Stomach (tissue), 4 donors: ENCODE measurements at regions not wholly inside any gene's neighbourhood (a gene's known extent, or its start where the extent isn't known, plus 50 kb on each side); places are given as distances from the start of the nearest gene placed in this dataset.

ENCODE experiments used
- POLR2A ChIP-seq, 4 donors: fragments of 450-650 bp; IDR thresholded peaks; one replicate each; pipeline ENCODE4 v1.6.1; 2016; ENCODE audit warnings: antibody characterized with exemption in 4 of 4, control low read depth in 2 of 4, mild to moderate bottlenecking in 1 of 4, moderate library complexity in 1 of 4
- POLR2AphosphoS5 ChIP-seq, 3 donors: sonication (generic); formaldehyde crosslinking; IDR thresholded peaks; one replicate each; pipeline ENCODE4 v1.6.1; 2016; ENCODE audit warnings: antibody characterized with exemption in 3 of 3
- TF ChIP-seq, protein P1 (sequence below), 7 experiments: fragments of 450-650 bp in 4 of 7; fragments of 200-600 bp in 3 of 7; sonication (generic) in 3 of 7; IDR thresholded peaks; one replicate each; pipeline ENCODE4 v1.5.1; 2016 to 2019; ENCODE audit warnings: antibody characterized with exemption in 7 of 7, control low read depth in 2 of 7, mild to moderate bottlenecking in 1 of 7

DNA sequence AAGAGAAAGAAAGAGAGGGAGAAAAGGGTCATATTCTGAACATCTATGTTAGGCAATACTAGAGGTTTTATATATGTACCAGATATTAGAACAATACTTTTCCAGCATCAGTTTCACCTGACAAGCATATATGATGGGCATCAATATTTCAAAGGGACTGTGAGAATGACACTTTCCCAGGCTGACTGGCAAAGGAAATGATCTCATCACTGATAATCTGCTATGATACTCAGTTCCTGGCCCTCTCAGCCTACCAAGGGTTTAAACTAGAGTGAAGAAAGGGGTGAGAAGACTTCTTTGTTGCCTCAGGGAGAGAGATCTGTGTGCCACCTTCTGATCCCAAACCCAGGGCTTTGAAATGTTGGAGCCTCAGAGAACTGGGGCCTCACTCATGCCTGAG lies 183.5 kb downstream of the TTC8 start:
- no peak for TF ChIP-seq POLR2A (IDR thresholded peaks at IDR 0.05)
- TF ChIP-seq, protein P1, sequence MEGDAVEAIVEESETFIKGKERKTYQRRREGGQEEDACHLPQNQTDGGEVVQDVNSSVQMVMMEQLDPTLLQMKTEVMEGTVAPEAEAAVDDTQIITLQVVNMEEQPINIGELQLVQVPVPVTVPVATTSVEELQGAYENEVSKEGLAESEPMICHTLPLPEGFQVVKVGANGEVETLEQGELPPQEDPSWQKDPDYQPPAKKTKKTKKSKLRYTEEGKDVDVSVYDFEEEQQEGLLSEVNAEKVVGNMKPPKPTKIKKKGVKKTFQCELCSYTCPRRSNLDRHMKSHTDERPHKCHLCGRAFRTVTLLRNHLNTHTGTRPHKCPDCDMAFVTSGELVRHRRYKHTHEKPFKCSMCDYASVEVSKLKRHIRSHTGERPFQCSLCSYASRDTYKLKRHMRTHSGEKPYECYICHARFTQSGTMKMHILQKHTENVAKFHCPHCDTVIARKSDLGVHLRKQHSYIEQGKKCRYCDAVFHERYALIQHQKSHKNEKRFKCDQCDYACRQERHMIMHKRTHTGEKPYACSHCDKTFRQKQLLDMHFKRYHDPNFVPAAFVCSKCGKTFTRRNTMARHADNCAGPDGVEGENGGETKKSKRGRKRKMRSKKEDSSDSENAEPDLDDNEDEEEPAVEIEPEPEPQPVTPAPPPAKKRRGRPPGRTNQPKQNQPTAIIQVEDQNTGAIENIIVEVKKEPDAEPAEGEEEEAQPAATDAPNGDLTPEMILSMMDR (IDR thresholded peaks at IDR 0.05): no peak
- no peak for TF ChIP-seq POLR2AphosphoS5 (IDR thresholded peaks at IDR 0.05)
